Dedifferentiated amniotic fluid mesenchymal stem cell (primary cell): ENCODE measurements at regions not wholly inside any gene's neighbourhood (a gene's known extent, or its start where the extent isn't known, plus 50 kb on each side); places are given as distances from the start of the nearest gene placed in this dataset.
"Not testable (repeated sequence)": the region's sequence is repeated elsewhere in the genome, so short reads cannot be mapped to it uniquely, and the experiment has no call there.

Experiments
- DNase-seq: peaks from one replicate; pipeline ENCODE4 v3.0.0-alpha.2; 2016; ENCODE audit errors: extremely low spot score

GRCh38 chr5:101045689-101046088, 142.6 kb upstream of the ST8SIA4 start:
- no peak for DNase-seq

- not testable (repeated sequence) for DNase-seq
Measured at GRCh38 chr5:101040002-101040401, 136.9 kb upstream of the ST8SIA4 start.

GRCh38 chr5:101036778-101037177, 133.7 kb upstream of the ST8SIA4 start:
- no peak for DNase-seq

- DNase-seq, result no peak
Measured at GRCh38 chr5:101035425-101035824, 132.3 kb upstream of the ST8SIA4 start.

- no peak for DNase-seq
Measured at GRCh38 chr5:101024299-101024698, 121.2 kb upstream of the ST8SIA4 start.

GRCh38 chr5:101018299-101018698, 115.2 kb upstream of the ST8SIA4 start:
- DNase-seq, result no peak

GRCh38 chr5:101012880-101013279, 109.8 kb upstream of the ST8SIA4 start:
- DNase-seq, result no peak

- DNase-seq, result no peak
Measured at GRCh38 chr5:101009758-101010519, 106.9 kb upstream of the ST8SIA4 start.

- DNase-seq, result no peak
Measured at GRCh38 chr5:100992354-100992753, 89.3 kb upstream of the ST8SIA4 start.

GRCh38 chr5:100983601-100984000, 80.5 kb upstream of the ST8SIA4 start:
- DNase-seq, result not testable (repeated sequence)

GRCh38 chr5:100974082-100974481, 71.0 kb upstream of the ST8SIA4 start:
- no peak for DNase-seq

- no peak for DNase-seq
Measured at GRCh38 chr5:100970646-100971255, 67.7 kb upstream of the ST8SIA4 start.

- DNase-seq, result no peak
Measured at GRCh38 chr5:100965291-100965690, 62.2 kb upstream of the ST8SIA4 start.
